HG02571 (cell line): ENCODE measurements at regions not wholly inside any gene's neighbourhood (a gene's known extent, or its start where the extent isn't known, plus 50 kb on each side); places are given as distances from the start of the nearest gene placed in this dataset.
"Not testable (repeated sequence)": the region's sequence is repeated elsewhere in the genome, so short reads cannot be mapped to it uniquely, and the experiment has no call there.

ENCODE experiments used
- ATAC-seq: cut with Tn5 transposase; IDR thresholded peaks from one replicate; pipeline ENCODE4 v1.9.1; 2021; ENCODE audit warnings: mild to moderate bottlenecking, moderate library complexity; ENCODE audit not compliant: unreplicated experiment

DNA sequence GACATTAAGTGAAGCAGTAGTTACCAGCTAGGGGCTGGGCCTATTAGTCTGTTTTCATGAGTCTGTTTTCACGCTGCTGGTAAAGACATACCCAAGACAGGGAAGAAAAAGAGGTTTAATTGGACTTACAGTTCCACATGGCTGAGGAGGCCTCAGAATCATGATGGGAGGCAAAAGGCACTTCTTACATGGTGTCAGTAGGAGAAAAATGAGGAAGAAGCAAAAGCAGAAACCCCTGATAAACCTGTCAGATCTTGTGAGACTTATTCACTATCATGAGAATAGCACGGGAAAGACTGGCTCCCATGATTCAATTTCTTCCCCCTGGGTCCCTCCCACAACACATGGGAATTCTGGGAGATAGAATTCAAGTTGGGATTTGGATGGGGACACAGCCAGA, 108.0 kb upstream of the LNX1 start:
- not testable (repeated sequence) for ATAC-seq

- no peak for ATAC-seq
Measured at GRCh38 chr4:53697016-53697685, 105.9 kb upstream of the LNX1 start.

GRCh38 chr4:53695540-53696463, 104.5 kb upstream of the LNX1 start:
- peak; percentile 94 for ATAC-seq

DNA sequence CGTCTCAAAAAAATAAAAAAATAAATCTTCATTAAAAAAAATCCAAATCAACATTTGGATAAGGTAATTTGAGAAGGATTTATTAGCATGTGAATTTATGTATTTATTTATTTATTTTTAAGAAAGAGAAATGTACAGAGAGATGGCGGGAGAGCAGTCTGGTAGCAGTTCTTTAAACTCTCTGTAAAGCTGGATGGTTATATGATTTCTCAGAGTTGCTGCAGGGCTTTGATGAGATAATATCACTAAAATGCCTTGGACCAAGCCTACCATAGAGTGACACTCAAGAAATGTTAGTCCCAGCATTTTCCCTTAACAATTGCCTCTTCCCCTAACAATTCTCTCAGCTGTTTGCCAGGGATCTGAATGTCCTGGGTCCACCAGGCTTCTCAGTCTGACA, 103.4 kb upstream of the LNX1 start:
- ATAC-seq = no peak

DNA sequence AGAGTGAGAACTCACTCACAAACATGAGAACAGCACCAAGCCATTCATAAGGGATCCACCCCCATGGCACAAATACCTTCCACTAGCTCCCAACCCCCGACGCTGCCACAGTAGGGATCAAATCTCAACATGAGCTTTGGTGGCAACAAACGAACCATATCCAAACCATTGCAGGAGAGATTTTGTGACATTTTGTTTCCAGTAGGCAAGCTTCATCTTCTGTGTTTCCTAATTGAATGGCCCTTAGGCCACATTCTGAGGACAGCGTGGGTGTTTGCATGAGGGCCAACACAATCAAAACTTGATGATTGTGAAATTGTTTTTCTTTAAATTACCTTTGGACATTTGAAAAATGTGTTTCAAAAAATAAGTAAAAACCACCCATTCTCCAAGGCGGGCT, 102.6 kb upstream of the LNX1 start:
- no peak for ATAC-seq

DNA sequence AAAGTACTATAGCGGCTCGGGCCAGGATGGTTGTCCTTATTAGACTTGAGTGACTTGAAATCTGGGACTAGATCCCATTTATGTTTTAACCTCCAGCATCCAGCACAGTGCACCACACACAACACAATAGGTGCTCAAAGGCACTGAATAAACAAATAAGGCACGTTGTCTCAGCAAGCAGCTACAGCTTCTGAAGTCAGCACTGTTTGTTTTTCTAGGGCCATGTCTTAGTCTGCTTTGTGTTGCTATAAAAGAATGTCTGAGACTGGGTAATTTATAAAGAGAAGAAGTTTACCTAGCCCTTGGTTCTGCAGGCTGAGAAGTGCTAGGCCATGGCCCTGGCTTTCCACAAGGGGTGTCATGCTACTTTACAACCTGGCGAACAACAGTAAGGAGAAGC, 102.1 kb upstream of the LNX1 start:
- ATAC-seq = no peak

DNA sequence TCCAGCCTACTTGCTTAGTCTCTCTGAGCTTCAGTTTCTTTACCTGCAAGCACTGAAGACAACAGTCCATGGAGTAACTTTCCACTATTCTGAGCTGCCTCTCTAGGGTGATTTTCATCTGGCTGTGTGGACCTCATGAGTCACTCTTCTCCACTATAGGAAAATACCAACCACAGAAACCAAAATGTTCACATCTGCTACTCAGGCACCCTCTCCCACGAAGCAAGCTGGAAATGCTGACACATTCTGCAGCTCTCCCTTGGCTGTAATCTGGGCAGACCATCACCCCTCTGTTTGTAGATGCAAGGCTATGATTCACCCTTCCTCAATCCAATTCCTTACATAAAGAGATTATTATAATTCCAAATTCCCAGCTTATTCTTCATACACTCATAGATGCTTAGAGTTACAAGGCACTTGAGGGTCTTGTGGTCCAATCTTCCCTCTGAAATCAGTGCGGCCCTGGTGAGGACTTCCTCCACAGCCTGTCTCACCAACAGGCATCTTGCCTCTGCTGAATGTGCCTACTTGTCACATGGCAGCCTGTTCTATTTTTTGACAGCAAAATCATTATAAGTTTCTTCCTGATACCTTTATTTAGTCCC, 97.0 kb upstream of the LNX1 start:
- ATAC-seq = peak; percentile 92

- ATAC-seq = no peak
Measured at GRCh38 chr4:53686521-53686920, 95.2 kb upstream of the LNX1 start.

DNA sequence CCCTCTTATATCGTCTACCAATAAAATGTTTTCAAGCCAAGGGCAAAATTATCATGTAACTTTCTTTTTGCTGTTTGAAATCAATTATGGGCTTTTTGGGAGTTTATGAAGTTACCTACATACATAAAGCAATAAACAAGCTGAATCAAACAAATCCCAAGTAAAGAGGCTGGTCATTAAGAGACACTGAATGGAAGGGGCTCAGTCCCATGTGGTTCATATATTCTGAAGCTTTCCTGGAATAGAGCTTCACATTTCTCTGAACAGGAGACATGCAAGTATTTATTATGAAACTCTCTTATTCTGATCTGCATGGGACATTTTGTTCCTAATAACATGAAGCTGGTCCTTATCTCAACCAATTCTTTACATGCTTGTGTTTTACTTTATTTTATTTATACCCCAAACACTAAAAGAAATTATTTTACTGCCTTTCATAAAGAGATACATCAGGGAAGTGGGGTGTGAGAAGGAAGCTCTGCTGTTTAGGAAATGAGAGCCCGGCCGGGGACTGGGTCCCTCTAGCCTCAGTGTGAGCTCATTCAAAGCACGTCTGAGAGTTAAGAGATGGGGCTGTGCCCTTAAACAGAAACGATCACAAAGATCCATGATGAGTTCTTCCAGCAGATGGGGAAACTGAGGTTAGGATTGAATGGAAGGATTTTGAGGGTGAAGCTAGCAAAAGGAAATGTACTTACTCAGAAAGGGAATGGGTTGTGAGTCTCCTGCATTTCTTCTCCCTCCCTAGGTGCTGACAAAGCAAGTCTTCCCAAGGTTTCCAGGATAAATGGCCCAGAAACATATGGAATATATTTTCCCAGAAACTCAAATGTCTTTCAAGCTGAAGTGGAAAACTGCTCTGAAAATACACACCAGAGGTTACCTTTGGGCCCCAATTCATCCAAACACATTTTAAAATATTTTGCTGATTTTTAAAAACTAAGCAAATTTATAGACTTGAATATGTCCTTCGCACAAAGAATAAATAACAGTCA, 93.1 kb upstream of the LNX1 start:
- no peak for ATAC-seq

- ATAC-seq = no peak
Measured at GRCh38 chr4:53682908-53683307, 91.6 kb upstream of the LNX1 start.

- ATAC-seq = no peak
Measured at GRCh38 chr4:53682196-53682595, 90.9 kb upstream of the LNX1 start.

GRCh38 chr4:53680598-53680997, 89.3 kb upstream of the LNX1 start:
- no peak for ATAC-seq

DNA sequence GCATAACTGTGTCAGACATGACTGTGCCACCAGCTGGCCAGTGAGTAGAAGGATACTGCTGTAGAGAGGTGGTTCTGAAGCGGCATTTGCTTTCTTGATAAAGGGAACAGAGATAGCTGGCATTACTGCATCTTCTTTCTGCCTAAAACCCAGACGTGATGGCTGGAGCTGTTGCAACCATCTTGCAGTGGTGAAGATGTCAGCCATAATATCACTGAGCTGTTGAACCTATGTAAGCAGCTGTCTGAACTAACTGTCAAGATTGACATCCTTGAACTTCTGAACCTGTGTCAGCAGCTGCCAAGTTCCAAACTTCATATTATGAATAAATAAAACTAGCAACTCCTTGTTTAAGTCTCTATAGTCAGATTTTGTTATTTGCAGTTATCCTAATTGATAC, 88.9 kb upstream of the LNX1 start:
- no peak for ATAC-seq

DNA sequence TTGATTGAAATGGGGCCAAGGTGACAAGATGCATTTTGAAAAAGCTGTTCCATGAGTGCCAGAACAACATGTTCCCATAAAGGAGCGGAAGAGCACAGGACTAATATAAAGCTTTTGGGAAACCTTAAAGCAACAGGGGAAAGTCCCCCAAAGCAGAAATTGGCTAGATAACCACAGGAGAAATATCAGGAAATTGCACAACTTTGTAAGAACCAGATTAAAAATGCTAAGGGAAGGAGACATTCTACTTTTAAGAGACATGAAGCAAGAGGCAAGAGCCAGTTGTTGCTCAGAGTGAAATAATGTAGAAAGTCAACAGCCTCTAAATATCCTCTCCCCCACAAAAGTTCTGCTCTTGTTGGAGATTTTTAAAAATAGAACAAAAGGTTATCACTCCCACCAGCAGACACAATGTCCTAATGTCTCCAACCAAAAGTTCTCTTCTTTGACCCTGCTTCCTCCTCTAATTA, 85.2 kb upstream of the LNX1 start:
- ATAC-seq = no peak

GRCh38 chr4:53674903-53675302, 83.6 kb upstream of the LNX1 start:
- ATAC-seq = no peak

- no peak for ATAC-seq
Measured at GRCh38 chr4:53672873-53673272, 81.6 kb upstream of the LNX1 start.

- ATAC-seq = no peak
Measured at GRCh38 chr4:53671757-53672156, 80.5 kb upstream of the LNX1 start.

GRCh38 chr4:53659737-53660136, 68.5 kb upstream of the LNX1 start:
- ATAC-seq = no peak

DNA sequence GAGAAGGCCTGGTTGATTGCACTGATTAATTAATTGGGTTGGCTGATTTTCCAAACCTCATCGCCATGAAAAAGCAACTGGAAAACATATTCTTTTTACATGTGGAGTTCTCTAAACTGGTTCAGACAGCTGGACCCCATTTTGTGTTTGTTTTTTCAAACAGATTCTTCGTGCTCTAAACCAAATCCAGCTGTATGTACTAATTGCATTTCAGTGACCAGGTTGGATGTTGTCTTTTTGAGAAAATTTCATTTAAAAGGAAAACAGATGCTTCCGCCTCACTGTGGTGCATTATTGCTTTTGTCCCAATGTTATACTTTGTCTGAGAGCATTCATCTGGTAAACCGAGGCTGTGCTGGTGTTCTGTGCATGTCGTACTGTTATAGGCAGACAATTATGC, 67.8 kb upstream of the LNX1 start:
- no peak for ATAC-seq

GRCh38 chr4:53658029-53658428, 66.7 kb upstream of the LNX1 start:
- no peak for ATAC-seq
